Neuronal stem cell (in vitro differentiated cells): ENCODE measurements at regions not wholly inside any gene's neighbourhood (a gene's known extent, or its start where the extent isn't known, plus 50 kb on each side); places are given as distances from the start of the nearest gene placed in this dataset.

ENCODE experiments used
- DNase-seq: peaks from one replicate; pipeline ENCODE4 v3.0.0-alpha.2; 2013; ENCODE audit warnings: low spot score
- H2AFZ ChIP-seq: one replicate; pipeline ENCODE4 v1.6.1; 2013; ENCODE audit warnings: mild to moderate bottlenecking, low read length, inconsistent platforms
- H2AK5ac ChIP-seq: 2 replicates; pipeline ENCODE4 v1.6.1; 2013; ENCODE audit warnings: low read depth, mild to moderate bottlenecking, inconsistent platforms, low read length, moderate library complexity, mixed read lengths
- H2BK120ac ChIP-seq: 2 replicates; pipeline ENCODE4 v1.6.1; 2013; ENCODE audit warnings: low read depth, mild to moderate bottlenecking, inconsistent platforms, low read length, moderate library complexity, mixed read lengths
- H2BK12ac ChIP-seq: one replicate; pipeline ENCODE4 v1.6.1; 2013; ENCODE audit warnings: low read length, inconsistent platforms
- H2BK15ac ChIP-seq: 2 replicates; pipeline ENCODE4 v1.6.1; 2013; ENCODE audit warnings: mild to moderate bottlenecking, low read length, inconsistent platforms, mixed read lengths
- H2BK5ac ChIP-seq: one replicate; pipeline ENCODE4 v1.6.1; 2013; ENCODE audit warnings: inconsistent platforms, mild to moderate bottlenecking, low read length, moderate library complexity
- H3K14ac ChIP-seq: one replicate; pipeline ENCODE4 v1.6.1; 2013; ENCODE audit warnings: low read length, inconsistent platforms
- H3K18ac ChIP-seq: 2 replicates; pipeline ENCODE4 v1.6.1; 2013; ENCODE audit warnings: low read length, inconsistent platforms
- H3K23ac ChIP-seq: 2 replicates; pipeline ENCODE4 v1.6.1; 2013; ENCODE audit warnings: low read depth, mild to moderate bottlenecking, mixed read lengths, low read length, inconsistent platforms; ENCODE audit not compliant: poor library complexity
- H3K27ac ChIP-seq: replicated peaks from 3 replicates; pipeline ENCODE4 v1.5.1; 2013; ENCODE audit warnings: low read length, inconsistent platforms
- H3K27me3 ChIP-seq, 3 experiments: 2 replicates each; pipeline ENCODE4 v1.6.1; 2013; ENCODE audit warnings: low read length in 3 of 3, mild to moderate bottlenecking in 2 of 3, inconsistent platforms in 1 of 3, low read depth in 1 of 3, mixed read lengths in 1 of 3, moderate library complexity in 1 of 3; ENCODE audit not compliant: control insufficient read depth in 3 of 3, insufficient read depth in 3 of 3
- H3K36me3 ChIP-seq, 2 donors: replicated peaks in 1 of 2; 2 replicates each; pipeline ENCODE4 v1.6.1; 2013; ENCODE audit warnings: low read length in 2 of 2; ENCODE audit not compliant: control insufficient read depth in 2 of 2, insufficient read depth in 2 of 2
- H3K4ac ChIP-seq: 2 replicates; pipeline ENCODE4 v1.6.1; 2013; ENCODE audit warnings: inconsistent platforms, mild to moderate bottlenecking, low read length, moderate library complexity
- H3K4me1 ChIP-seq, 2 donors: 1 replicate in 1 of 2; 2 replicates in 1 of 2; pipeline ENCODE4 v1.6.1; 2013; ENCODE audit warnings: low read length in 2 of 2, low read depth in 1 of 2; ENCODE audit not compliant: control insufficient read depth in 2 of 2, insufficient read depth in 1 of 2
- H3K4me2 ChIP-seq: one replicate; pipeline ENCODE4 v1.6.1; 2013; ENCODE audit warnings: mild to moderate bottlenecking, low read length, inconsistent platforms; ENCODE audit not compliant: insufficient read depth, poor library complexity, severe bottlenecking
- H3K4me3 ChIP-seq, 2 donors: 2 replicates each; pipeline ENCODE4 v1.5.1; 2013; ENCODE audit warnings: low read length in 2 of 2, mild to moderate bottlenecking in 2 of 2, inconsistent platforms in 1 of 2, moderate library complexity in 1 of 2
- H3K79me1 ChIP-seq: one replicate; pipeline ENCODE4 v1.6.1; 2013; ENCODE audit warnings: low read depth, mild to moderate bottlenecking, inconsistent platforms, low read length, moderate library complexity
- H3K9ac ChIP-seq: one replicate; pipeline ENCODE4 v1.6.1; 2013; ENCODE audit warnings: mild to moderate bottlenecking, low read depth, low read length, inconsistent platforms; ENCODE audit not compliant: poor library complexity
- H3K9me3 ChIP-seq, 2 donors: replicated peaks in 1 of 2; 2 replicates each; pipeline versions ENCODE3 to v1.6.1; 2013; ENCODE audit warnings: low read length in 2 of 2, mild to moderate bottlenecking in 2 of 2, inconsistent platforms in 1 of 2, low read depth in 1 of 2, mixed read lengths in 1 of 2, moderate library complexity in 1 of 2; ENCODE audit not compliant: control insufficient read depth in 2 of 2, insufficient read depth in 1 of 2
- H4K8ac ChIP-seq: one replicate; pipeline ENCODE4 v1.6.1; 2013; ENCODE audit warnings: low read depth, mild to moderate bottlenecking, inconsistent platforms, low read length, moderate library complexity
- H4K91ac ChIP-seq: one replicate; pipeline ENCODE4 v1.6.1; 2013; ENCODE audit warnings: low read length, low read depth, mild to moderate bottlenecking, inconsistent platforms; ENCODE audit not compliant: poor library complexity
- WGBS, 2 donors: extraction: QIAGEN DNeasy Blood & Tissue Kit; methylation state at CpG; one replicate each; pipeline ENCODE4 v1.1.7; 2013; ENCODE audit warnings: missing lambda C conversion rate in 2 of 2, mixed read lengths in 1 of 2; ENCODE audit not compliant: insufficient read length in 2 of 2, insufficient replicate concordance in 1 of 2; ENCODE audit errors: extremely low coverage in 2 of 2; 5-methylcytosine and 5-hydroxymethylcytosine counted together

- DNase-seq: no peak
- Histone ChIP-seq H3K9me3 (no peaks in the 10 kb centered on the region), H2AFZ (no peak overlapping the region), H3K4me1 (peaks cover 0 to 24% of the 10 kb centered on the region in 2 donors), H3K14ac (no peak overlapping the region), H3K18ac (no peak overlapping the region), H2AK5ac (no peak overlapping the region), H3K36me3 (no peaks in the 10 kb centered on the region), H3K9ac (no peak overlapping the region), H2BK15ac (no peak overlapping the region), H2BK12ac (no peak overlapping the region), H2BK120ac (no peak overlapping the region), H3K27ac (no peak overlapping the region), H3K23ac (no peak overlapping the region), H4K91ac (no peak overlapping the region), H3K27me3 (peaks cover 0 to 64% (median 0%) of the 10 kb centered on the region in 3 experiments), H2BK5ac (no peak overlapping the region), H3K4me3 (no peak overlapping the region), H3K4me2 (no peak overlapping the region), H4K8ac (no peak overlapping the region), H3K4ac (no peak overlapping the region), H3K79me1 (no peaks in the 10 kb centered on the region)
- WGBS, 2 donors: no CpG with 5 or more reads among the region's 1 CpG
These were observed 50.4 kb upstream of the DLX4 start for GRCh38 chr17:49918591-49918990.
